ENCODE measurements at regions not wholly inside any gene's neighbourhood (a gene's known extent, or its start where the extent isn't known, plus 50 kb on each side); places are given as distances from the start of the nearest gene placed in this dataset.

- TF ChIP-seq CTCF (optimal IDR thresholded peaks at IDR 0.05 in 1 of 3, IDR thresholded peaks at IDR 0.05 in 1 of 3, conservative IDR thresholded peaks at IDR 0.05 in 1 of 3; ENCODE audit: extremely low read depth in 1 of 3, insufficient read depth in 2 of 3, low read length in 3 of 3) (no peak), EZH2 (IDR thresholded peaks at IDR 0.05; ENCODE audit: low read length) (no peak)
Measured at GRCh38 chrX:56505866-56506265, 57.6 kb upstream of the UBQLN2 start.

Measured in keratinocyte (primary cell).